OCI-LY1 (cell line): ENCODE measurements at regions not wholly inside any gene's neighbourhood (a gene's known extent, or its start where the extent isn't known, plus 50 kb on each side); places are given as distances from the start of the nearest gene placed in this dataset.

Experiments
- CTCF ChIP-seq: fragments of 200-600 bp; sonication (generic), shearing (Covaris generic); IDR thresholded peaks from 2 replicates; pipeline ENCODE4 v1.5.1; 2017; ENCODE audit warnings: mild to moderate bottlenecking, antibody characterized with exemption, low read length, moderate library complexity, mixed read lengths
- EZH2 ChIP-seq: fragments of 200-600 bp; sonication (generic), shearing (Covaris generic); IDR thresholded peaks from 2 replicates; pipeline ENCODE4 v1.8.0; 2017; ENCODE audit warnings: borderline replicate concordance, mixed run types, mild to moderate bottlenecking, antibody characterized with exemption, low read length, moderate library complexity, mixed read lengths

GRCh38 chr1:63010913-63011660 is 227.2 kb downstream of the ATG4C start:
- TF ChIP-seq CTCF = no peak
- no peak for TF ChIP-seq EZH2
